MM.1S (cell line): ENCODE measurements at regions not wholly inside any gene's neighbourhood (a gene's known extent, or its start where the extent isn't known, plus 50 kb on each side); places are given as distances from the start of the nearest gene placed in this dataset.
"Not testable (repeated sequence)": the region's sequence is repeated elsewhere in the genome, so short reads cannot be mapped to it uniquely, and the experiment has no call there.

Experiments used
- EZH2phosphoT487 ChIP-seq: fragments of 300-600 bp; sonication (generic); IDR thresholded peaks from 2 replicates; pipeline ENCODE4 v1.6.1; 2018; ENCODE audit warnings: antibody characterized with exemption, low read length
- TF ChIP-seq, protein P1 (sequence below): fragments of 300-600 bp; sonication (generic); IDR thresholded peaks from 2 replicates; pipeline ENCODE4 v1.5.1; 2016; ENCODE audit warnings: antibody characterized with exemption, low read length, mixed read lengths

- TF ChIP-seq, protein P1, sequence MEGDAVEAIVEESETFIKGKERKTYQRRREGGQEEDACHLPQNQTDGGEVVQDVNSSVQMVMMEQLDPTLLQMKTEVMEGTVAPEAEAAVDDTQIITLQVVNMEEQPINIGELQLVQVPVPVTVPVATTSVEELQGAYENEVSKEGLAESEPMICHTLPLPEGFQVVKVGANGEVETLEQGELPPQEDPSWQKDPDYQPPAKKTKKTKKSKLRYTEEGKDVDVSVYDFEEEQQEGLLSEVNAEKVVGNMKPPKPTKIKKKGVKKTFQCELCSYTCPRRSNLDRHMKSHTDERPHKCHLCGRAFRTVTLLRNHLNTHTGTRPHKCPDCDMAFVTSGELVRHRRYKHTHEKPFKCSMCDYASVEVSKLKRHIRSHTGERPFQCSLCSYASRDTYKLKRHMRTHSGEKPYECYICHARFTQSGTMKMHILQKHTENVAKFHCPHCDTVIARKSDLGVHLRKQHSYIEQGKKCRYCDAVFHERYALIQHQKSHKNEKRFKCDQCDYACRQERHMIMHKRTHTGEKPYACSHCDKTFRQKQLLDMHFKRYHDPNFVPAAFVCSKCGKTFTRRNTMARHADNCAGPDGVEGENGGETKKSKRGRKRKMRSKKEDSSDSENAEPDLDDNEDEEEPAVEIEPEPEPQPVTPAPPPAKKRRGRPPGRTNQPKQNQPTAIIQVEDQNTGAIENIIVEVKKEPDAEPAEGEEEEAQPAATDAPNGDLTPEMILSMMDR = not testable (repeated sequence)
- not testable (repeated sequence) for TF ChIP-seq EZH2phosphoT487
Observed at GRCh38 chr4:137354562-137354961, 177.7 kb downstream of the PCDH18 start.
